ENCODE measurements at regions not wholly inside any gene's neighbourhood (a gene's known extent, or its start where the extent isn't known, plus 50 kb on each side); places are given as distances from the start of the nearest gene placed in this dataset.

GRCh38 chr1:79207331-79207730 lies 200.8 kb upstream of the ADGRL4 start:
- H3K27me3 ChIP-seq (ENCODE audit: insufficient read depth, low read depth, low read length): no peaks in the 10 kb centered on the region
- H3K27ac ChIP-seq (ENCODE audit: low read length): no peak overlapping the region
- no peak overlapping the region for H3K9ac ChIP-seq (ENCODE audit: low read length)
- H3K36me3 ChIP-seq (ENCODE audit: insufficient read depth, low read length): no peaks in the 10 kb centered on the region
- TF ChIP-seq MXI1 (conservative IDR thresholded peaks at IDR 0.05; ENCODE audit: poor library complexity, severe bottlenecking): no peak
- TF ChIP-seq TAF1 (IDR thresholded peaks at IDR 0.05; ENCODE audit: low read depth): no peak
- TF ChIP-seq EP300 (conservative IDR thresholded peaks at IDR 0.05; ENCODE audit: poor library complexity, severe bottlenecking): no peak
- TF ChIP-seq SMC3 (conservative IDR thresholded peaks at IDR 0.05; ENCODE audit: poor library complexity): no peak
- no peak for TF ChIP-seq POLR2AphosphoS5 (IDR thresholded peaks at IDR 0.05)
- TF ChIP-seq, protein P1, sequence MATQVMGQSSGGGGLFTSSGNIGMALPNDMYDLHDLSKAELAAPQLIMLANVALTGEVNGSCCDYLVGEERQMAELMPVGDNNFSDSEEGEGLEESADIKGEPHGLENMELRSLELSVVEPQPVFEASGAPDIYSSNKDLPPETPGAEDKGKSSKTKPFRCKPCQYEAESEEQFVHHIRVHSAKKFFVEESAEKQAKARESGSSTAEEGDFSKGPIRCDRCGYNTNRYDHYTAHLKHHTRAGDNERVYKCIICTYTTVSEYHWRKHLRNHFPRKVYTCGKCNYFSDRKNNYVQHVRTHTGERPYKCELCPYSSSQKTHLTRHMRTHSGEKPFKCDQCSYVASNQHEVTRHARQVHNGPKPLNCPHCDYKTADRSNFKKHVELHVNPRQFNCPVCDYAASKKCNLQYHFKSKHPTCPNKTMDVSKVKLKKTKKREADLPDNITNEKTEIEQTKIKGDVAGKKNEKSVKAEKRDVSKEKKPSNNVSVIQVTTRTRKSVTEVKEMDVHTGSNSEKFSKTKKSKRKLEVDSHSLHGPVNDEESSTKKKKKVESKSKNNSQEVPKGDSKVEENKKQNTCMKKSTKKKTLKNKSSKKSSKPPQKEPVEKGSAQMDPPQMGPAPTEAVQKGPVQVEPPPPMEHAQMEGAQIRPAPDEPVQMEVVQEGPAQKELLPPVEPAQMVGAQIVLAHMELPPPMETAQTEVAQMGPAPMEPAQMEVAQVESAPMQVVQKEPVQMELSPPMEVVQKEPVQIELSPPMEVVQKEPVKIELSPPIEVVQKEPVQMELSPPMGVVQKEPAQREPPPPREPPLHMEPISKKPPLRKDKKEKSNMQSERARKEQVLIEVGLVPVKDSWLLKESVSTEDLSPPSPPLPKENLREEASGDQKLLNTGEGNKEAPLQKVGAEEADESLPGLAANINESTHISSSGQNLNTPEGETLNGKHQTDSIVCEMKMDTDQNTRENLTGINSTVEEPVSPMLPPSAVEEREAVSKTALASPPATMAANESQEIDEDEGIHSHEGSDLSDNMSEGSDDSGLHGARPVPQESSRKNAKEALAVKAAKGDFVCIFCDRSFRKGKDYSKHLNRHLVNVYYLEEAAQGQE (IDR thresholded peaks at IDR 0.05; ENCODE audit: borderline replicate concordance): no peak
- TF ChIP-seq CTCF (IDR thresholded peaks at IDR 0.05; ENCODE audit: poor library complexity, severe bottlenecking): no peak
- no peak for TF ChIP-seq EZH2 (IDR thresholded peaks at IDR 0.05; ENCODE audit: borderline replicate concordance, insufficient read depth, low read length, poor library complexity, severe bottlenecking)
- H3K9me3 ChIP-seq (ENCODE audit: low read length): no peaks in the 10 kb centered on the region
- no peaks in the 10 kb centered on the region for H4K20me1 ChIP-seq (ENCODE audit: insufficient read depth)
- no peaks in the 10 kb centered on the region for H3F3A ChIP-seq (ENCODE audit: insufficient read depth, low read length, poor library complexity, severe bottlenecking)
- H3K4me3 ChIP-seq (ENCODE audit: low read length): no peak overlapping the region
- H2AFZ ChIP-seq (ENCODE audit: low read depth, low read length): no peak overlapping the region
- H3K9me2 ChIP-seq (ENCODE audit: insufficient read depth, low read length): no peaks in the 10 kb centered on the region
- no peak overlapping the region for H3K4me2 ChIP-seq (ENCODE audit: low read length)
- no peaks in the 10 kb centered on the region for H3K79me2 ChIP-seq (replicated peaks; ENCODE audit: insufficient read depth, low read length)

- Histone ChIP-seq H3K9ac (ENCODE audit: low read length) (no peak overlapping the region), H3K27ac (ENCODE audit: low read length) (no peak overlapping the region), H3K4me3 (ENCODE audit: low read length) (no peak overlapping the region), H3K9me2 (ENCODE audit: insufficient read depth, low read length) (no peaks in the 10 kb centered on the region), H2AFZ (ENCODE audit: low read depth, low read length) (no peak overlapping the region), H3F3A (ENCODE audit: insufficient read depth, low read length, poor library complexity, severe bottlenecking) (no peaks in the 10 kb centered on the region), H3K27me3 (ENCODE audit: insufficient read depth, low read depth, low read length) (no peaks in the 10 kb centered on the region), H3K36me3 (ENCODE audit: insufficient read depth, low read length) (no peaks in the 10 kb centered on the region), H3K4me2 (ENCODE audit: low read length) (no peak overlapping the region), H3K79me2 (replicated peaks; ENCODE audit: insufficient read depth, low read length) (no peaks in the 10 kb centered on the region), H3K9me3 (ENCODE audit: low read length) (no peaks in the 10 kb centered on the region), H4K20me1 (ENCODE audit: insufficient read depth) (no peaks in the 10 kb centered on the region)
- TF ChIP-seq MXI1 (conservative IDR thresholded peaks at IDR 0.05; ENCODE audit: poor library complexity, severe bottlenecking) (no peak), EP300 (conservative IDR thresholded peaks at IDR 0.05; ENCODE audit: poor library complexity, severe bottlenecking) (no peak), RAD21 (conservative IDR thresholded peaks at IDR 0.05) (no peak), TAF1 (IDR thresholded peaks at IDR 0.05; ENCODE audit: low read depth) (no peak), SMC3 (conservative IDR thresholded peaks at IDR 0.05; ENCODE audit: poor library complexity) (no peak), EZH2 (IDR thresholded peaks at IDR 0.05; ENCODE audit: borderline replicate concordance, insufficient read depth, low read length, poor library complexity, severe bottlenecking) (no peak), POLR2AphosphoS5 (IDR thresholded peaks at IDR 0.05) (no peak), CTCF (IDR thresholded peaks at IDR 0.05; ENCODE audit: poor library complexity, severe bottlenecking) (no peak)
- TF ChIP-seq, protein P1 (IDR thresholded peaks at IDR 0.05; ENCODE audit: borderline replicate concordance): no peak
These were observed 198.4 kb upstream of the ADGRL4 start for GRCh38 chr1:79204779-79205479.

Data from neural cell (in vitro differentiated cells).